Esophagus squamous epithelium (tissue), 4 donors: ENCODE measurements at regions not wholly inside any gene's neighbourhood (a gene's known extent, or its start where the extent isn't known, plus 50 kb on each side); places are given as distances from the start of the nearest gene placed in this dataset.

Source experiments
- POLR2A ChIP-seq, 4 donors: fragments of 450-650 bp; IDR thresholded peaks; one replicate each; pipeline ENCODE4 v1.6.1; 2017; ENCODE audit warnings: antibody characterized with exemption in 4 of 4, mild to moderate bottlenecking in 4 of 4, moderate library complexity in 3 of 4
- TF ChIP-seq, protein P1 (sequence below), 6 experiments: fragments of 450-650 bp in 4 of 6; fragments of 200-600 bp in 2 of 6; sonication (generic) in 2 of 6; IDR thresholded peaks; one replicate each; pipeline ENCODE4 v1.5.1; 2016 to 2019; ENCODE audit warnings: antibody characterized with exemption in 6 of 6, mild to moderate bottlenecking in 4 of 6, moderate library complexity in 4 of 6

DNA sequence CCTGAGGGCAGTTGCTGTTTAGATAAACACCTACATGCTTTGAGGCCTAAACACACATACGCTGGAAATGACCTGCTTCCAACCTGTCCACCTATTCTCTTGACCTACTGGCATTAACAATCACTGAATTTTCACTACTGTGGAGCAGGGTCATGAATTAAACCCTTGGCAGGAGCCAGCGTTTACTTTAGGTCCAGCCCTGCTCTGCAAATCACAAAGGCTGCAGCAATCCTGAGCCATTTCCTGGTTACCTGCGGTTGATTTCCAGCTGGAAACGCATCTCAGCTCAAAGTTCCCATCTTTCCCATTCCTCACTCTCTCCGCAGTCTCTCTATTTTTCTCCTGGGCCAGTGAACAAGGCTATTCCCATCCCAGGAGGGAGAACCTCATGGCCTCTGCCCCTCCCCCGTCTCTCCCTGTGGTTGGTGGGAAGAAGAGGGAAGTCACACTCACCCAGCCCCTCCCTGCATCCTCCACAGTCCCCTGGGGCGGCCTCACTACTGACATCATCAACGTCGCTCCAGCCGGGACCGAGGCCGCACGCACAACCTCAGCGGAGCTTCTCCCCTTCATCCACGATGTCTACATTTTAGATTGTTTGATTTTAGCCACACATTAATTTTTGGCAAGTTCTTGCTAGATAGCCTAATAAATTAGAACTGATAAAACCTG is 84.5 kb upstream of the SNTG2 start:
- TF ChIP-seq, protein P1, sequence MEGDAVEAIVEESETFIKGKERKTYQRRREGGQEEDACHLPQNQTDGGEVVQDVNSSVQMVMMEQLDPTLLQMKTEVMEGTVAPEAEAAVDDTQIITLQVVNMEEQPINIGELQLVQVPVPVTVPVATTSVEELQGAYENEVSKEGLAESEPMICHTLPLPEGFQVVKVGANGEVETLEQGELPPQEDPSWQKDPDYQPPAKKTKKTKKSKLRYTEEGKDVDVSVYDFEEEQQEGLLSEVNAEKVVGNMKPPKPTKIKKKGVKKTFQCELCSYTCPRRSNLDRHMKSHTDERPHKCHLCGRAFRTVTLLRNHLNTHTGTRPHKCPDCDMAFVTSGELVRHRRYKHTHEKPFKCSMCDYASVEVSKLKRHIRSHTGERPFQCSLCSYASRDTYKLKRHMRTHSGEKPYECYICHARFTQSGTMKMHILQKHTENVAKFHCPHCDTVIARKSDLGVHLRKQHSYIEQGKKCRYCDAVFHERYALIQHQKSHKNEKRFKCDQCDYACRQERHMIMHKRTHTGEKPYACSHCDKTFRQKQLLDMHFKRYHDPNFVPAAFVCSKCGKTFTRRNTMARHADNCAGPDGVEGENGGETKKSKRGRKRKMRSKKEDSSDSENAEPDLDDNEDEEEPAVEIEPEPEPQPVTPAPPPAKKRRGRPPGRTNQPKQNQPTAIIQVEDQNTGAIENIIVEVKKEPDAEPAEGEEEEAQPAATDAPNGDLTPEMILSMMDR (IDR thresholded peaks at IDR 0.05): no peak
- no peak for TF ChIP-seq POLR2A (IDR thresholded peaks at IDR 0.05)
